22Rv1 (cell line): ENCODE measurements at regions not wholly inside any gene's neighbourhood (a gene's known extent, or its start where the extent isn't known, plus 50 kb on each side); places are given as distances from the start of the nearest gene placed in this dataset.

ENCODE experiments used
- H3K27ac ChIP-seq: fragments of 450-650 bp; 2 replicates; pipeline ENCODE4 v1.5.1; 2017
- CTCF ChIP-seq: fragments of 450-650 bp; IDR thresholded peaks from 2 replicates; pipeline ENCODE4 v1.5.1; 2017; ENCODE audit warnings: mild to moderate bottlenecking
- ZFX ChIP-seq: fragments of 450-650 bp; IDR thresholded peaks from 2 replicates; pipeline ENCODE4 v1.6.1; 2017; ENCODE audit warnings: antibody characterized with exemption, borderline replicate concordance

- TF ChIP-seq CTCF, result no peak
- TF ChIP-seq ZFX, result no peak
- no peak overlapping the region for H3K27ac ChIP-seq
Observed at GRCh38 chr12:115694564-115694963, 582.9 kb downstream of the MED13L start.

- no peak overlapping the region for H3K27ac ChIP-seq
- TF ChIP-seq ZFX, result no peak
- no peak for TF ChIP-seq CTCF
Observed at GRCh38 chr12:115693970-115694369, 583.5 kb downstream of the MED13L start.

- TF ChIP-seq CTCF (no peak), ZFX (no peak)
- H3K27ac ChIP-seq, result no peak overlapping the region
Observed at GRCh38 chr12:115691123-115691522, 586.4 kb downstream of the MED13L start.

GRCh38 chr12:115687094-115687493, 590.4 kb downstream of the MED13L start:
- no peak for TF ChIP-seq ZFX
- TF ChIP-seq CTCF, result no peak

GRCh38 chr12:115683240-115683780, 594.2 kb downstream of the MED13L start:
- H3K27ac ChIP-seq, result no peak overlapping the region
- TF ChIP-seq CTCF (no peak), ZFX (no peak)

More at GRCh38 chr12:115687094-115687493, 590.4 kb downstream of the MED13L start:
- no peak overlapping the region for H3K27ac ChIP-seq

- no peak overlapping the region for H3K27ac ChIP-seq
- TF ChIP-seq CTCF (no peak), ZFX (no peak)
Observed at GRCh38 chr12:115680967-115681366, 596.5 kb downstream of the MED13L start.

GRCh38 chr12:115672506-115673080, 604.9 kb downstream of the MED13L start:
- TF ChIP-seq CTCF (no peak), ZFX (no peak)

More at GRCh38 chr12:115672506-115673080, 604.9 kb downstream of the MED13L start:
- H3K27ac ChIP-seq, result no peak overlapping the region
